CD4-positive, alpha-beta memory T cell (primary cell): ENCODE measurements at regions not wholly inside any gene's neighbourhood (a gene's known extent, or its start where the extent isn't known, plus 50 kb on each side); places are given as distances from the start of the nearest gene placed in this dataset.

Experiments used
- CTCF ChIA-PET: fragments of 350-600 bp; sonication (Branson Sonifier 250); formaldehyde crosslinking; loops from one replicate; lab custom pipeline; 2021; ENCODE audit warnings: inconsistent platforms; ENCODE audit not compliant: partially characterized antibody; lab: Charles Lee
- POLR2A ChIA-PET: fragments of 350-600 bp; sonication (Branson Sonifier 250); formaldehyde crosslinking; loops from one replicate; lab custom pipeline; 2021; ENCODE audit not compliant: partially characterized antibody; lab: Charles Lee
- DNase-seq, 5 donors: peaks; one replicate each; pipeline versions ENCODE4 v3.0.0 to v3.0.0-alpha.2; 2020 to 2022; ENCODE audit warnings: mixed read lengths in 1 of 5
- H3K27ac ChIP-seq: one replicate; pipeline ENCODE4 v1.7.0; 2013; ENCODE audit warnings: low read depth, low read length
- H3K27me3 ChIP-seq: 2 replicates; pipeline ENCODE4 v1.7.0; 2013; ENCODE audit warnings: mild to moderate bottlenecking, low read length, moderate library complexity; ENCODE audit not compliant: insufficient read depth
- H3K36me3 ChIP-seq: 2 replicates; pipeline ENCODE4 v1.7.0; 2013; ENCODE audit warnings: mild to moderate bottlenecking, low read length, moderate library complexity; ENCODE audit not compliant: insufficient read depth
- H3K4me1 ChIP-seq: 2 replicates; pipeline ENCODE4 v1.7.0; 2013; ENCODE audit warnings: mild to moderate bottlenecking, low read length, moderate library complexity; ENCODE audit not compliant: insufficient read depth
- H3K4me3 ChIP-seq, 2 donors: one replicate each; pipeline ENCODE4 v1.7.0; 2013; ENCODE audit warnings: low read length in 2 of 2, mild to moderate bottlenecking in 1 of 2
- H3K9me3 ChIP-seq, 2 donors: one replicate each; pipeline ENCODE4 v1.7.0; 2013; ENCODE audit warnings: low read length in 2 of 2, control low read depth in 1 of 2; ENCODE audit not compliant: control insufficient read depth in 1 of 2
- H3K27ac Mint-ChIP-seq, 7 donors: one replicate each; pipeline ENCODE4 v1.8.0; 2020 to 2021; ENCODE audit warnings: mixed read lengths in 7 of 7, mild to moderate bottlenecking in 6 of 7, inconsistent platforms in 3 of 7, moderate library complexity in 3 of 7
- H3K27me3 Mint-ChIP-seq, 2 donors: one replicate each; pipeline ENCODE4 v1.8.0; 2020 to 2021; ENCODE audit warnings: mixed read lengths in 2 of 2
- H3K36me3 Mint-ChIP-seq, 2 donors: one replicate each; pipeline ENCODE4 v1.8.0; 2020 to 2021; ENCODE audit warnings: mixed read lengths in 2 of 2, inconsistent platforms in 1 of 2, mild to moderate bottlenecking in 1 of 2
- H3K4me1 Mint-ChIP-seq, 4 donors: one replicate each; pipeline ENCODE4 v1.8.0; 2020 to 2021; ENCODE audit warnings: mixed read lengths in 4 of 4, mild to moderate bottlenecking in 1 of 4
- H3K4me3 Mint-ChIP-seq, 8 donors: one replicate each; pipeline ENCODE4 v1.8.0; 2020 to 2021; ENCODE audit warnings: mixed read lengths in 8 of 8, mild to moderate bottlenecking in 7 of 8, moderate library complexity in 6 of 8, inconsistent platforms in 3 of 8
- H3K9me3 Mint-ChIP-seq, 8 donors: one replicate each; pipeline ENCODE4 v1.8.0; 2020 to 2021; ENCODE audit warnings: mixed read lengths in 8 of 8, mild to moderate bottlenecking in 5 of 8, inconsistent platforms in 3 of 8, moderate library complexity in 1 of 8
- intact Hi-C: fragments of 100-400 bp; cut with micrococcal nuclease; formaldehyde crosslinking; loops from one replicate; pipeline ENCODE4 v1.15.1; 2023

GRCh38 chr7:126178865-126179264 lies 1073.9 kb downstream of the GRM8 start:
- POLR2A ChIA-PET = no interaction called here

GRCh38 chr7:126177782-126178181 lies 1075.0 kb downstream of the GRM8 start:
- intact Hi-C loops = no loop called here
- no peaks in the 10 kb centered on the region for H3K36me3 Mint-ChIP-seq
- POLR2A ChIA-PET = no interaction called here
- Histone ChIP-seq H3K4me3 (no peak overlapping the region), H3K27me3 (no peaks in the 10 kb centered on the region), H3K27ac (no peak overlapping the region), H3K4me1 (no peaks in the 10 kb centered on the region), H3K9me3 (peaks cover 0 to 4% of the 10 kb centered on the region in 2 donors), H3K36me3 (no peaks in the 10 kb centered on the region)
- H3K27ac Mint-ChIP-seq = no peak overlapping the region
- no peak for DNase-seq
- peaks cover 2 to 17% (median 11%) of the 10 kb centered on the region in 8 donors for H3K9me3 Mint-ChIP-seq
- CTCF ChIA-PET = no interaction called here
- H3K4me1 Mint-ChIP-seq = no peaks in the 10 kb centered on the region
- no peak overlapping the region for H3K4me3 Mint-ChIP-seq
- no peaks in the 10 kb centered on the region for H3K27me3 Mint-ChIP-seq

More at GRCh38 chr7:126178865-126179264, 1073.9 kb downstream of the GRM8 start:
- no peak for DNase-seq
- no peaks in the 10 kb centered on the region for H3K4me1 ChIP-seq
- H3K4me3 ChIP-seq = no peak overlapping the region
- H3K36me3 ChIP-seq = no peaks in the 10 kb centered on the region
- H3K27ac ChIP-seq = no peak overlapping the region
- no peaks in the 10 kb centered on the region for H3K36me3 Mint-ChIP-seq
- H3K27ac Mint-ChIP-seq = no peak overlapping the region
- intact Hi-C loops = no loop called here
- no peaks in the 10 kb centered on the region for H3K27me3 Mint-ChIP-seq
- no peaks in the 10 kb centered on the region for H3K4me1 Mint-ChIP-seq
- H3K27me3 ChIP-seq = no peaks in the 10 kb centered on the region
- CTCF ChIA-PET = no interaction called here
- H3K9me3 Mint-ChIP-seq = peaks cover 2 to 21% (median 11%) of the 10 kb centered on the region in 8 donors
- H3K9me3 ChIP-seq = peaks cover 0 to 4% of the 10 kb centered on the region in 2 donors
- no peak overlapping the region for H3K4me3 Mint-ChIP-seq

GRCh38 chr7:126166645-126167044 lies 1086.1 kb downstream of the GRM8 start:
- Mint-ChIP-seq H3K27ac (no peak overlapping the region), H3K4me3 (no peak overlapping the region), H3K4me1 (no peaks in the 10 kb centered on the region), H3K27me3 (no peaks in the 10 kb centered on the region), H3K36me3 (no peaks in the 10 kb centered on the region), H3K9me3 (peaks cover 0 to 5% (median 2%) of the 10 kb centered on the region in 8 donors)
- Histone ChIP-seq H3K27ac (no peak overlapping the region), H3K9me3 (no peaks in the 10 kb centered on the region), H3K36me3 (no peaks in the 10 kb centered on the region), H3K27me3 (no peaks in the 10 kb centered on the region), H3K4me1 (no peaks in the 10 kb centered on the region), H3K4me3 (no peak overlapping the region)
- intact Hi-C loops = no loop called here
- no peak for DNase-seq
- ChIA-PET POLR2A (no interaction called here), CTCF (no interaction called here)

GRCh38 chr7:126163647-126164046 lies 1089.1 kb downstream of the GRM8 start:
- no peaks in the 10 kb centered on the region for H3K36me3 ChIP-seq
- H3K27ac ChIP-seq = no peak overlapping the region
- Mint-ChIP-seq H3K27ac (no peak overlapping the region), H3K36me3 (no peaks in the 10 kb centered on the region), H3K4me3 (no peak overlapping the region), H3K4me1 (no peaks in the 10 kb centered on the region), H3K27me3 (no peaks in the 10 kb centered on the region), H3K9me3 (peaks cover 0 to 9% (median 3%) of the 10 kb centered on the region in 8 donors)
- H3K4me3 ChIP-seq = no peak overlapping the region
- intact Hi-C loops = no loop called here
- DNase-seq = no peak
- H3K27me3 ChIP-seq = no peaks in the 10 kb centered on the region
- ChIA-PET POLR2A (no interaction called here), CTCF (no interaction called here)
- no peaks in the 10 kb centered on the region for H3K4me1 ChIP-seq
- H3K9me3 ChIP-seq = no peaks in the 10 kb centered on the region

- no peaks in the 10 kb centered on the region for H3K27me3 ChIP-seq
- POLR2A ChIA-PET = no interaction called here
- Mint-ChIP-seq H3K27ac (no peak overlapping the region), H3K36me3 (no peaks in the 10 kb centered on the region), H3K4me3 (no peak overlapping the region), H3K27me3 (no peaks in the 10 kb centered on the region), H3K4me1 (no peaks in the 10 kb centered on the region), H3K9me3 (peaks cover 0 to 8% (median 3%) of the 10 kb centered on the region in 8 donors)
- intact Hi-C loops = no loop called here
- H3K27ac ChIP-seq = no peak overlapping the region
- CTCF ChIA-PET = no interaction called here
- no peaks in the 10 kb centered on the region for H3K36me3 ChIP-seq
- H3K9me3 ChIP-seq = no peaks in the 10 kb centered on the region
- H3K4me3 ChIP-seq = no peak overlapping the region
- DNase-seq = no peak
- no peaks in the 10 kb centered on the region for H3K4me1 ChIP-seq
These were observed 1095.3 kb downstream of the GRM8 start for GRCh38 chr7:126157391-126157790.

- no peaks in the 10 kb centered on the region for H3K27me3 ChIP-seq
- no peak overlapping the region for H3K4me3 Mint-ChIP-seq
- H3K36me3 Mint-ChIP-seq = no peaks in the 10 kb centered on the region
- CTCF ChIA-PET = no interaction called here
- no peak overlapping the region for H3K27ac ChIP-seq
- no peaks in the 10 kb centered on the region for H3K4me1 ChIP-seq
- H3K27ac Mint-ChIP-seq = no peak overlapping the region
- H3K9me3 ChIP-seq = peaks cover 0 to 2% of the 10 kb centered on the region in 2 donors
- POLR2A ChIA-PET = no interaction called here
- H3K36me3 ChIP-seq = no peaks in the 10 kb centered on the region
- no peak for DNase-seq
- no peaks in the 10 kb centered on the region for H3K27me3 Mint-ChIP-seq
- peaks cover 0 to 13% (median 2%) of the 10 kb centered on the region in 8 donors for H3K9me3 Mint-ChIP-seq
- H3K4me1 Mint-ChIP-seq = no peaks in the 10 kb centered on the region
- H3K4me3 ChIP-seq = no peak overlapping the region
- intact Hi-C loops = no loop called here
These were observed 1102.3 kb downstream of the GRM8 start for GRCh38 chr7:126150278-126150958.

GRCh38 chr7:126140858-126141466 lies 1111.8 kb downstream of the GRM8 start:
- no peaks in the 10 kb centered on the region for H3K27me3 Mint-ChIP-seq
- intact Hi-C loops = no loop called here
- H3K9me3 ChIP-seq = no peaks in the 10 kb centered on the region
- H3K36me3 ChIP-seq = no peaks in the 10 kb centered on the region
- DNase-seq = no peak
- no peak overlapping the region for H3K4me3 ChIP-seq
- peaks cover 0 to 8% (median 2%) of the 10 kb centered on the region in 8 donors for H3K9me3 Mint-ChIP-seq
- H3K27ac ChIP-seq = no peak overlapping the region
- POLR2A ChIA-PET = no interaction called here
- H3K4me1 Mint-ChIP-seq = no peaks in the 10 kb centered on the region
- H3K27ac Mint-ChIP-seq = no peak overlapping the region
- H3K27me3 ChIP-seq = no peaks in the 10 kb centered on the region
- no peak overlapping the region for H3K4me3 Mint-ChIP-seq
- H3K36me3 Mint-ChIP-seq = no peaks in the 10 kb centered on the region
- CTCF ChIA-PET = no interaction called here
- H3K4me1 ChIP-seq = no peaks in the 10 kb centered on the region
